Heart left ventricle (tissue), 16 donors: ENCODE measurements at regions not wholly inside any gene's neighbourhood (a gene's known extent, or its start where the extent isn't known, plus 50 kb on each side); places are given as distances from the start of the nearest gene placed in this dataset.

Source experiments
- ATAC-seq, 4 donors: fragments of 200-7000 bp; cut with Tn5 transposase; one replicate each; pipeline ENCODE4 v1.9.1; 2020 to 2022; ENCODE audit warnings: moderate library complexity in 4 of 4, mild to moderate bottlenecking in 3 of 4, moderate number of reproducible peaks in 1 of 4
- DNase-seq, 5 donors: peaks; one replicate each; pipeline ENCODE4 v3.0.0-alpha.2; 2020
- H3K27ac ChIP-seq, 12 donors: fragments of 200-600 bp; sonication (generic) in 4 of 12; one replicate each; pipeline versions ENCODE4 v1.5.0 to v1.8.0; 2016 to 2022; ENCODE audit warnings: mild to moderate bottlenecking in 2 of 12
- H3K27me3 ChIP-seq, 9 donors: fragments of 200-600 bp; sonication (generic) in 2 of 9; one replicate each; pipeline versions ENCODE4 v1.5.1 to v1.8.0; 2016 to 2022; ENCODE audit warnings: mild to moderate bottlenecking in 3 of 9
- H3K36me3 ChIP-seq, 9 donors: fragments of 200-600 bp; sonication (generic) in 2 of 9; one replicate each; pipeline versions ENCODE4 v1.5.0 to v1.8.0; 2018 to 2022; ENCODE audit warnings: mild to moderate bottlenecking in 2 of 9
- H3K4me1 ChIP-seq, 12 donors: fragments of 200-600 bp; sonication (generic) in 4 of 12; one replicate each; pipeline versions ENCODE4 v1.5.0 to v1.8.0; 2016 to 2022; ENCODE audit warnings: mild to moderate bottlenecking in 3 of 12
- H3K4me3 ChIP-seq, 12 donors: fragments of 200-600 bp; sonication (generic) in 4 of 12; one replicate each; pipeline versions ENCODE4 v1.5.0 to v1.8.0; 2017 to 2022; ENCODE audit warnings: mild to moderate bottlenecking in 9 of 12, moderate library complexity in 4 of 12
- H3K9me3 ChIP-seq, 12 donors: fragments of 200-600 bp; sonication (generic) in 4 of 12; one replicate each; pipeline versions ENCODE4 v1.5.0 to v1.8.0; 2016 to 2022; ENCODE audit warnings: mild to moderate bottlenecking in 1 of 12
- CTCF ChIP-seq, 12 donors: fragments of 200-600 bp; sonication (generic) in 4 of 12; IDR thresholded peaks; one replicate each; pipeline versions ENCODE4 v1.5.0 to v1.8.0; 2018 to 2022; ENCODE audit warnings: antibody characterized with exemption in 12 of 12, mild to moderate bottlenecking in 5 of 12
- POLR2A ChIP-seq, 2 donors: fragments of 450-650 bp; IDR thresholded peaks; one replicate each; pipeline ENCODE4 v1.6.1; 2017; ENCODE audit warnings: antibody characterized with exemption in 2 of 2, mild to moderate bottlenecking in 2 of 2, moderate library complexity in 2 of 2
- WGBS, 4 donors: extraction: QIAGEN DNeasy Blood & Tissue Kit in 2 of 4; methylation state at CpG; one replicate each; pipeline versions ENCODE4 v1.1.5 to v1.1.7; 2013 to 2018; 5-methylcytosine and 5-hydroxymethylcytosine counted together
- intact Hi-C, 10 donors: fragments of 100-400 bp; cut with DNase I; formaldehyde crosslinking; loops; one replicate each; pipeline versions ENCODE4 v1.11.1 to v1.14.2; 2022
- donor health status: ischemic (EF 13 %, LVEDD 7.1; RV severe dilation, severe dysfunction).
- donor health status: healthy with polysubstance abuse.
- donor health status: DM: no; HTN: yes; CAD: no.
- donor health status: DM: no; HTN: no; CAD: no.
- donor health status: ischemic (EF 25% LVEDD 6.9; RV normal size, moderate dysfunction).
- donor health status: ischemic (EF 25% LVEDD 5.7; RV mildly dilated, moderate dysfunction).
- donor health status: healthy.
- donor health status: DM: yes; HTN: yes; CAD: no.
- donor health status: ischemic (EF 35%, LVEDD 5.7; RV mildly dilated, moderate dysfunction).
- donor health status: nonischemic (EF 11% LVEDD 7.7; RV severe dilation, severe dysfunction).
- donor health status: DM: yes; HTN: yes; CAD: no.
- donor health status: PGD.
- donor health status: ischemic (EF 29% LVEDD 5.4; RV normal size, mild dysfunction).
- donor health status: nonischemic (EF 23%, LVEDD 6.1; RV moderate dilation, normal function).

- 67 to 94% (median 83%) methylated on average over 1 of the region's 1 CpG for WGBS, 4 donors
- H3K27me3 ChIP-seq = no peaks in the 10 kb centered on the region
- intact Hi-C loops = no loop called here
- no peaks in the 10 kb centered on the region for H3K9me3 ChIP-seq
- TF ChIP-seq POLR2A (IDR thresholded peaks at IDR 0.05) (no peak), CTCF (IDR thresholded peaks at IDR 0.05) (no peak)
- no peak overlapping the region for H3K4me3 ChIP-seq
- ATAC-seq = no peak
- H3K27ac ChIP-seq = peak overlapping the region in 1 of 12 donors; percentile 43
- H3K36me3 ChIP-seq = no peaks in the 10 kb centered on the region
- no peaks in the 10 kb centered on the region for H3K4me1 ChIP-seq
- no peak for DNase-seq
Observed at GRCh38 chr9:108709997-108710396, 145.8 kb downstream of the ACTL7B start.

- Histone ChIP-seq H3K36me3 (no peaks in the 10 kb centered on the region), H3K4me3 (no peak overlapping the region), H3K27me3 (no peaks in the 10 kb centered on the region), H3K9me3 (no peaks in the 10 kb centered on the region), H3K27ac (peak overlapping the region in 2 of 12 donors; percentile 16 to 50), H3K4me1 (peaks cover 0 to 4% (median 0%) of the 10 kb centered on the region in 12 donors)
- ATAC-seq (no peak), DNase-seq (no peak)
- TF ChIP-seq CTCF (IDR thresholded peaks at IDR 0.05) = no peak
- intact Hi-C loops = no loop called here
Observed at GRCh38 chr9:108709126-108709525, 146.7 kb downstream of the ACTL7B start.

- intact Hi-C loops = no loop called here
- Histone ChIP-seq H3K4me3 (no peak overlapping the region), H3K27me3 (no peaks in the 10 kb centered on the region), H3K4me1 (peaks cover 0 to 7% (median 0%) of the 10 kb centered on the region in 12 donors), H3K27ac (no peak overlapping the region), H3K36me3 (no peaks in the 10 kb centered on the region), H3K9me3 (no peaks in the 10 kb centered on the region)
- DNase-seq = peak in 1 of 5 donors; percentile 33
- peak in 2 of 4 donors; percentile 30 to 47 for ATAC-seq
- TF ChIP-seq CTCF (IDR thresholded peaks at IDR 0.05) = no peak
- no peak for TF ChIP-seq POLR2A (IDR thresholded peaks at IDR 0.05)
- WGBS, 4 donors = 79 to 98% (median 84%) methylated on average over 3 to 9 of the region's 9 CpGs
Observed at GRCh38 chr9:108708448-108708847, 147.3 kb downstream of the ACTL7B start.

GRCh38 chr9:108707120-108707519 lies 148.7 kb downstream of the ACTL7B start:
- Histone ChIP-seq H3K4me1 (peaks cover 0 to 7% (median 0%) of the 10 kb centered on the region in 12 donors), H3K27ac (no peak overlapping the region), H3K4me3 (no peak overlapping the region), H3K36me3 (no peaks in the 10 kb centered on the region), H3K27me3 (no peaks in the 10 kb centered on the region), H3K9me3 (no peaks in the 10 kb centered on the region)
- DNase-seq = no peak
- ATAC-seq = no peak
- intact Hi-C loops = no loop called here
- no peak for TF ChIP-seq POLR2A (IDR thresholded peaks at IDR 0.05)
- WGBS, 4 donors = 77 to 90% (median 81%) methylated on average over 3 of the region's 3 CpGs

GRCh38 chr9:108704156-108704852 lies 151.5 kb downstream of the ACTL7B start:
- peak in 3 of 4 donors; percentile 37 to 66 (median 46) for ATAC-seq
- 69 to 76% (median 74%) methylated on average over 4 of the region's 4 CpGs for WGBS, 4 donors
- intact Hi-C loops = no loop called here

More at GRCh38 chr9:108704156-108704852, 151.5 kb downstream of the ACTL7B start:
- Histone ChIP-seq H3K9me3 (no peaks in the 10 kb centered on the region), H3K4me3 (no peak overlapping the region), H3K4me1 (peaks cover 0 to 7% (median 0%) of the 10 kb centered on the region in 12 donors), H3K27ac (no peak overlapping the region), H3K27me3 (no peaks in the 10 kb centered on the region), H3K36me3 (no peaks in the 10 kb centered on the region)
- DNase-seq = no peak
- no peak for TF ChIP-seq CTCF (IDR thresholded peaks at IDR 0.05)
- TF ChIP-seq POLR2A (IDR thresholded peaks at IDR 0.05) = no peak
